ENCODE measurements at regions not wholly inside any gene's neighbourhood (a gene's known extent, or its start where the extent isn't known, plus 50 kb on each side); places are given as distances from the start of the nearest gene placed in this dataset.

GRCh38 chr3:150357140-150357539, 51.0 kb upstream of the TSC22D2 start:
- TF ChIP-seq CTCF (IDR thresholded peaks at IDR 0.05; ENCODE audit: insufficient read depth, low read length, poor library complexity, severe bottlenecking) (no peak), EZH2phosphoT487 (conservative IDR thresholded peaks at IDR 0.05; ENCODE audit: low read length) (no peak)
